ENCODE measurements at regions not wholly inside any gene's neighbourhood (a gene's known extent, or its start where the extent isn't known, plus 50 kb on each side); places are given as distances from the start of the nearest gene placed in this dataset.

DNA sequence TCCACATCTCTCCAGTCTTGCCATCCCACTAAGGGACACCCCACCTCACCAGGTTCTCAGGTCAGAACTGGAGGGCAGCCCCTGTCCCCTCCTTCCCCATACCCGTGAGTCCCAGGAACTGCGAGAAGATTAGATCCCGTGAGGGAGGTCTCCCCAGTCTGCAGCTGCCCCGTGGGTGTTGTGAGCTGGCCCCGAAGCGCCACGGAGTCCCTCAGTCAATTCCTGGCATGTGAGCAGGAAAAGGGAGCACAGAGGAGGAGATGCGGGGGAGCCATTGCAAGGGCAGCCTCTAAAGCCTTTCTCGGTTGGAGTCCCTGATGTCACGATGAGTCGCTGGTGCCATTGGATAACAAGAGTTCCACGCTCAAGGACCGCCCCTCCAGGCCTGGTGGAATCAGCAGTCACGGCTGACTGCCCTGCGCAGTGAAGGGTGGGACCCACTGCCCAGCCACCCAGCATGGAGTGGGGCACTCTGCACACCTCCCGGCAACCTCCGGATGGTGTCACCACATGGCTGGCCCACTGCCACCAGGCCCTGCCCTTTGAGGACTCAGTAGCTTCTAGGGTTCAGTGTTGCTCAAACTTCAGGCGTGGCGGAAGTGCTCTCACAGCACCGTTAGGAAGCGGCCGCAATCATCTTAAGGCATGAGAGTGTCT, 434.9 kb upstream of the MYT1L start:
- no peak for DNase-seq (ENCODE audit: low read depth in 3 of 3)

DNA sequence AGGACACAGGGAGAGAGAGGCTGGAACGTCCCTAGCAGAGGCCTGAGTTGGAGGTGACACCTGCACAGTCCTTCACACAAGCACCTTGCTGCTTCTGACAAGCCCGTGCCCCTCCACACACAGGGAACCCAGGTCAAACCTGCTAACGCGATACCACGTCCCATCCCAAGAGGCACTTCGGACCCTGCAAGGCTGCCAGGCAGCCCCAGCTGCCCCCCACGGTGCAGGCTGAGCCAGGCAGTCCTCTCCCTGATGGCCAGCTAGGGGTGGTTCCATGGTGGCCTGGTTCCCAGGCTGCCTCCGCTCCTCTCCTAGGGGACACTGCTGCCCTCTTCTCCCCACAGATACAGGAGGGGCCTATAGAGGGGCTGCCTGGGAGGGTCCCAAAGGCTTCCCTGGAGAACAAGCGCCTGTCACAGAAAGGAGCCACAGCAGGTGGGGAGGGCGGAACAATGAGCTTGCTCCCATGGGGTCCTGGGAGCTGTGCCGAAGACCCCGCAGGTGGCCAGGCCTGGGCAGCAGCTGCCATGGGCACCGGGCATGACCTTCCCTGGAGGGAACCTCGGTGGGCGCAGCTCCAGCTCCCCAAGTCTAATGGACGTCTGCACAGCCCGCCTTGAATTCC, 434.2 kb upstream of the MYT1L start:
- no peak for DNase-seq (ENCODE audit: low read depth in 3 of 3)

DNA sequence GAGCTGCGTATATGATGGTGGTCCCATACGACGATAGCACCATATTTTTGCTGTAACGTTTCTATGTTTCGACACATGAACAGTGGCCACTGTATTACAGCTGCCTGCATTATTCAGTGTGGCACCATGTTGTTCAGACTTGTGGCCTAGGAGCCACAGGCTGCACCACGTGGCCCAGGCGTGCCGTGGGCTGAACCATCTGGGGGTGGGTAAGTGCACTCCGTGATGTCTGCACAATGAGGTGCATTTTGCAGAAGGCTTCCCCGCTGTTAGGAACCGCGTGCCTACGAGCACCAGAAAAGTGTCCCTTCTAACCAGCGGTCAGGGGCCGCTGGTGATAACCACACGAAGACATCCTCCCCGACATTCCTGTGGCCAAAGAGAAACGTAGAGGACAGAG, 433.7 kb upstream of the MYT1L start:
- DNase-seq (ENCODE audit: low read depth in 3 of 3) = no peak

DNA sequence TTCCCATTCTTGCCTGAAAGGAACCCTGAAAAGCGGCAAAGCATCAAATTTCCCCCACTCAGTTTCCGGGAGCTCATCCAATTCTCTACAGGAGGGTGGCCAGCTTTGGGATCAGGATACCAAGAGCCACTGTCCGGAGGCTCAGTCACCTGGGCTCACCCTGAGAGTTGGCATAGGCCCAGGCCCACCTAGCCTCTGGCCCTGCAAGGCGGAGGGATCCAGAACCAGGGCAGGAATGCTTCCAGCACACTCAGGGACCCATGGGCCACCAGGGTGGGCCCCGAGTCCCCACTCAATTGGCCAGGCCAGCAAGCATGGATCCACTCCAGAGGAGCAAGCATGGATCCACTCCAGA, 432.9 kb upstream of the MYT1L start:
- no peak for DNase-seq (ENCODE audit: low read depth in 3 of 3)

DNA sequence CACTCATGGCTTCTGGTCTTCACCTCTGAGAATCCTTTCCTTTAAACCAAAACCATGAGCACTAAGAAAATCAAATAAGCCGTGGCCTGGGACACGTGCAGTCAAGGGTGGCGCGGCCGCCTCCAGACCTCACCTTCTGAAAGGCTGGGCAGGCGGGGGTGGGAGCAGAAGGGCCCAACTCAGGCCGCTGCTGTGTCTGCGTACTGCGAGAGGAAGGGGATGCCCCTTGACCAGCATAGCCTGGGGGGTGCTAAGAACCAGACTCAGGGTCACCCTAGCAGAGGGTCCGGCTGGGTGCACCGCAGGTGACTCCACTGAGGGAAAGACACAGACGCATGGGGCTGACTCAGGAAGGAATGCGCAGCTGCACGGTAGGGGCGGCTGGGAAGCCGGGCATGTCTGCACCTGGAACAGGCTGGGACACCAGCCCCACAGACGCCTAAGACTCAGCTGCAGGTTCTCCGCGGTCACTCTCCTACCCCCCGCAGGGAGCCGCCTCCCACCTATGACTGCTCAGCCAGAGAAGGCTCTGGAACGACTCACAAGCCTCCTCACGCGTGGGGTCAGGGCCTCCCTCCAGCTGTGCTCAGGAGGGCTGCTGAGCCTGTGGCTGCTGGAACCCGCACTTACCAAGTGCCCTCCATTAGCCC, 432.4 kb upstream of the MYT1L start:
- no peak for DNase-seq (ENCODE audit: low read depth in 3 of 3)

DNA sequence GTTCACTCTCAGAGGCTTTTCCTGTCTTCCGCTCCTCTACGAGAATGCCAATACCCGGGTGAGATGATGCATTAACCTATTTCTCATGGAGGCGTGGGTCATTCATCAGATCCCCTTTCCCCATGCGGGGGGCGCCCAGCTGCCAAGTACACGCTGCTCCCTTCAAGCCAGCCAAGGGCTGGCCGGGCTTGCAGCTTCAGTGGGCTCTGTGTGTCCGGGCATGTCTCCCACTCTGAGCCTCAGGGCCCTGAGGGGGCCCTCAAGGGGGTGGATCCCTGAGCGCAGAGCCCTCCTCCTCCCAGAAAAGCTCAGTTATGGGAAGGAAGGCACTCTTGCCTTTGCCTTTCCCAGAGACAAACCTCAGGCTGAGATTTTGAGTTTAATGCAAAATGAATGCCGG, 431.8 kb upstream of the MYT1L start:
- DNase-seq (ENCODE audit: low read depth in 3 of 3) = no peak

DNA sequence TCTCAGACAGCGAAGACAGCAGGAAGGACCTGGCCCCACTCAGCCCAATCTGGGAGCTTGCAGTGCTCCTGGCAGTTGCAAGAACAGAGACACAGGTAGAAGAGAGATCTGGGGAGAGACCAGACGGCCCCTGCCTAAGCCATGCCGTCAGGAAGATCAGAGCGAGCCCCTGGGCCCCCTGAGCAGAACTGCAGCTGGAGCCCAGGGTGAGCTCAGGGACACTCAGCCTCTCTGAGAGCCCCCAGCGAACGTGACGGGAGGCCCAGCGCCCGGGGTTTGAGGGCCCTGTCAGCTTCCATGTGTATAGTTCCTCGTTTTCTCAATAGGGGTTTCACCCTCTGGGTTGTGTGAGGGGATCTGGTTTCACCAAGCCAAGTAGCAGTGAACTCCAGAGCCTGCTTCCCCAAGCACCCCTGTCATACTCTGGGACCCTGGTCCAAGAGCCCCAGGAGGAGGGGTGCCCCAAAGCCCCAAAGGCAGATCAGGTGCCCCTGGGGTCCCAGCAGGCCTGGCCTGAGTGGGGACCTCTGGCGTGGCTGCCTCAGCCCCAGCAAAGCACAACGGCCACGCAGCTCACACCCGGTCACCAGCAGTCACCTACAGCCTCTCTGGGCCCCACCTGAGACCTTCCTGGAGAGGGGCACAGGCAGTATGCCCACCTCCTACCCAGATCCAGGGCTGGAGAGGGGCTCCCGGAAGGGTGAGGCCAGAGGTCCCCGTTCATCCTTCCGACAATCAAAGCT, 431.3 kb upstream of the MYT1L start:
- no peak for DNase-seq (ENCODE audit: low read depth in 3 of 3)

DNA sequence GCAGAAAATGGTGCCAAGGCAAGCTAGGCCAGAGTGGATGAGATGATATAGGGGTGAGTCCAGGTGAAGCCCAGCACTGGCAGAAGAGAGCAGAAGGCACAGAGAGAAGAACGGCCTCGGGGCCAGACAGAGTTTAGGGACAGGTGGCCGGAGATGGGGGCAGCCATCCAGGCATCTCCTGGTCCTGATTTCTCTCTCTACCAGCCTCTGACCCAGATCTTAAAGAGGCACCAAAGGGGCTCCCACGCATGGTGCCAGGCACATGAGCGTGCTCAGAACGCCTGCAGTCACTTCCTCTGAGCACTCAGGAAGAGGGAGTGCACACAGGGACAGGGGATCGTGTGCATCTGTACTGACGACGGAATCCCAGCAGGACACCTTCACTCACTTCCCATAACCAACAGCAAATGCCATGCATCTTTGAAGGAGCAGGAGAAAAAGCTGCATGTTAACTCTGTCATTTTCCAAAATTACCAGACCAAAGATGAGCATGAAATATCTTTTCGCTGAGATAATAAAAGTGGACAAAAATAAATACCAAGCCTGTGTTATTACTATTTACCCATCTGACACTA, 427.8 kb upstream of the MYT1L start:
- DNase-seq (ENCODE audit: low read depth in 3 of 3) = no peak

DNA sequence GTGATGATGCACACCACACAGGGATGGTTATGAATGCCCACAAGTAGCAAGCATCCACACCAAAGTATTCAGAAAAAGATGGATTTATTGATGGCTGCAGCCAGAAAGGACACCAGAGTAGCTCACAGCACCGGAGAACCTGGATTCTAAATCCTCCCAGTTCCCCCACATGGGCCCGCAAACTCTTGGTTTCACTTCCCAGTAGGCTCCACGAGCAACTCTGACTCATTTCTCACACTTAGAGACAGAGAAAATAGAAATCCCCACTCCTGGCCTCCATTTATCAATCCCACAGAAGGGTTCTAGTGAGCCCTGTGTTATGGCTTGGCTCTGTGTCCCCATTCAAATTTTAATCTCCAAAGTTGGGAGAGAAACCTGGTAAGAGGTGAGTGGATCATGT, 426.7 kb upstream of the MYT1L start:
- no peak for DNase-seq (ENCODE audit: low read depth in 3 of 3)

DNA sequence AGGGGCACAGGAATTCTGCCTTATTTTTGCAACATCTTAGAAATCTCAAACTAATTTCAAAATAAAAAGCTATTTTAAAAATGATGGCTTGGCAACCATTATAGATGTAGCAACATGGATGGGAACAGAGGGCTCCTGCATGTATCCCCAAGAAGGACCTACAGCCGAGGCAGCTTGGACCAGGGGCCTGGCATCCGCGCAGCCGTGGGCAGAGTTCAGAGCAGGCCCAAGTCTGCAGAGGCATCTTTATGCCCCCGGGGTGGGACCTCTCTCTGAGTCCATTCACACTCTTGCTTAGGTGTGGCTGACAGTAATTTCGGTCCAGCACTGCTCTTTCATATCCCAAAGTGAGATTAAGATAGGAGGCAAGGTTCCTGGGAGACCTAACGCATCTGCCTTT, 425.8 kb upstream of the MYT1L start:
- no peak for DNase-seq (ENCODE audit: low read depth in 3 of 3)

DNA sequence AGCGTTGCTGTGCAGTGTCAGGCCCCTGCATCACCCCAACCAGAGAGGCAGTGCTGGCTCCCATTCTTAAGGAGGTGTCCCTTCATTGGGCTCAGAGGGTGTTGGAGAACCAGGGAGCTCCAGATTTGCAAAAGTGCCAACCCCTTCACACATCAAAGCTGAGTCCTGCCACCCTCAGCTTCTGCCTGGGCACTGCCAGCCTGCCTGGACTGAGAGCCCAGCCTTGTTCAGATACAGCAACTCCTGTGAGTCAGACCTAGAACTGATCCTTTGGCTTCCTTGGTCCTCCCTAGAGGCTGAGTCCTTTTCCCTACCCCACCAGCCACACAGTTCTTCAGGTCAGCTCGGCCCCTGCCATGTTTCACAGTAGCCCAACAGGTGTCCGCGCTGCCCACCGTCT, 424.9 kb upstream of the MYT1L start:
- no peak for DNase-seq (ENCODE audit: low read depth in 3 of 3)

DNA sequence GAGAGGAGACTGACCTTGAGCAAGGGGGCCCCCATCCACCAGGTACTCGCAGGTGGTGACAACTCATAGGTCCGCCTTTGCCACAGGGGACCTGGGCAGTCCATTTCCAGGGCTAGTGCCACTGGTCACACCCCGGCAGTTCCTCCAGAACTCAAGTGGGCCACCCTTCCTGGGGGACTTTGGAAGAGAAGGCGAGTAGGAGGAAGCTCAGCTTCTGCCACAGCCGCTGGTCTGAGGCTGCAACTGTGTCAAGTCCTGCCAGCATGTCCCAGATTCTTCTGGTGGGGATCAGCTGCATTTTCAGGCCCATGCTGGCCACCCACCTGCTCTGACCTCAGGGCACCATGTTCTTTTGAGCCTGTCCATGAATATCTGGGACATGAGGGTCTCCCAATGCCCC, 423.9 kb upstream of the MYT1L start:
- DNase-seq (ENCODE audit: low read depth in 3 of 3) = no peak

DNA sequence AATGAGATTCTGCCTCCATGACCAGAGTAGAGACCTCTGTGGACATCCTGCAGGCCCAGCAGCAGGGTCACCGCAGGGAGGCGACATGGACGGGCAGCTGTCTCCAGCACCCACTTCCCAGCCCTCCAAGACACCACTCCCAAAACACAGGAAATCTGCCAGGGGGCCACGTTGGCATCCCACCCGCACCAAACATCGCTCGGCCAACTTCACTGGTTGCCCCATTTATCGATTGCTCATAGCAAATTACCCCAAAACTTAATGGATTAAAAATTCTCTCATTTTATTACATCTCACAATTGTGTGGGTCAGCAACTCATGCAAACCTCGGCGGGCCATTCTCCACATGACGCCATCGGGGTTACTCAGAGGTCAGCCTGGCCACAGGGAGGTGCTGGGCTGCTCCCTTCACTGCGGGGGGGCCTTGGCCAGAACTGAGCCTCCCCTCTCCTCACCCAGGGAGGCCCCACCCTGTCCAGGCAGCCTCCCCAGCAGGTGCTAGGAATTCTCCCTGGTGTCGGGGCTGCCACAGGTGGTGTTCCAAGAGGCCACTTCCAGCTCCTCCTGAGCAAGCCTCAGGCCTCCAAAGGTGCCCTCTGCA, 420.7 kb upstream of the MYT1L start:
- DNase-seq (ENCODE audit: low read depth in 3 of 3) = no peak

DNA sequence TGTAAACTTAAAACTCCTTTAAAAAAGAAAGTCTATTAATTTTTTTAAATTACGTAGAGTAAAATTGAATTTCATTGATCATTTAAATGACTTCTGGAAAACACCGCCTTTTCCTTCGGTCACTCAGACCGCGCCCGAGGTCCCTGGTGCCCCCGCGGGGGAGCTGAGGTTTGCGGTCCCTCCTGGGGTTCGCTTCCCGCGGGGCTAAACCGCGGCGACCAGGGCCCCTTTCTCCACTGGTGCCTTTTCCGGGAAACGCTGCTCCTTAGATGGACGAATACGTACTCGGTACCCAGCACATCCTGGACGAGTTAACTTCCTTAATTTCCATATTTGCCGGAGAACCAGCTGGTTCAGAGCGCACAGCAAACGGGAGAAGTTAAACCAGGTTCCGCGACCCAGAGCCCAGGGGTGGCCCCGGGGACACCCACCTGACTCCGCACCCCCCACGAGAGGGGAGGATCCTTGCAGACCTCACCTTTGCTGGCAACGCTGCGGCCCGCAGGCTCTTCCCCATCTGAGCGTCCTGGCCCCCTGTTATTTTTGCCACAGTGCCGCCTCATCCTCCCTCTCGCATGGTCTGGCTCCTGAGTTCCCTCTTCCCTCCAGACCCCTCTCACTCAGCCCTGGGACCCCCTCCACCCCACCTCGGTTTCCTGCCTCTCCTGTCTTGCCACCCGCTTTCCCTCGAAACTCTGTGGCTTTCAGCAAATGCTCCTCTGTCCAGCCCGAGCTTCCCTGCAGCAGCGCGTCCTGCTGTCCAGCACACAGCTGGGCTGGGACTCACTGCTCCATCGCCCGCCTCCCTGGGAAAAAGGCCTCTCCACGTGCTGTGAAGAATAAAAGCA, 420.0 kb upstream of the MYT1L start:
- no peak for DNase-seq (ENCODE audit: low read depth in 3 of 3)

DNA sequence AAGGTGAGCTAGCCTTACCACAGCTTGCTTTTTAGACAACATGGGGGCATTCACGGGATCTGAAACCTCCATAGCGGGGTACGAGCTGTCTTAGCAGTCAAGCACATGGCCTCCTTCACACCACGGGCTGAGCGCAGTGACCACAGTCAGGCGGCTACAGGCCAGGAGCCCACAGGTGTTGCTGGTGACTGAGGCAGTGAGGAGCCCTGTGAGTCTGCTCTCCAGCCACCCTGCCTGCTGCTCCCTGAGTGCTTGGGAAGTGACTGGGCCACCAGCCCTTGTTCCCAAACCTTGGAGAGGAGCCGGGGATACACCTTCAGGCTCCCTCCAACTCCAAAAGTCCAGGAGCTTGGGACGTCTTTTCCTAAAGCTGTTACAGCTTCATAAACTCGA, 418.1 kb upstream of the MYT1L start:
- no peak for DNase-seq (ENCODE audit: low read depth in 3 of 3)

DNA sequence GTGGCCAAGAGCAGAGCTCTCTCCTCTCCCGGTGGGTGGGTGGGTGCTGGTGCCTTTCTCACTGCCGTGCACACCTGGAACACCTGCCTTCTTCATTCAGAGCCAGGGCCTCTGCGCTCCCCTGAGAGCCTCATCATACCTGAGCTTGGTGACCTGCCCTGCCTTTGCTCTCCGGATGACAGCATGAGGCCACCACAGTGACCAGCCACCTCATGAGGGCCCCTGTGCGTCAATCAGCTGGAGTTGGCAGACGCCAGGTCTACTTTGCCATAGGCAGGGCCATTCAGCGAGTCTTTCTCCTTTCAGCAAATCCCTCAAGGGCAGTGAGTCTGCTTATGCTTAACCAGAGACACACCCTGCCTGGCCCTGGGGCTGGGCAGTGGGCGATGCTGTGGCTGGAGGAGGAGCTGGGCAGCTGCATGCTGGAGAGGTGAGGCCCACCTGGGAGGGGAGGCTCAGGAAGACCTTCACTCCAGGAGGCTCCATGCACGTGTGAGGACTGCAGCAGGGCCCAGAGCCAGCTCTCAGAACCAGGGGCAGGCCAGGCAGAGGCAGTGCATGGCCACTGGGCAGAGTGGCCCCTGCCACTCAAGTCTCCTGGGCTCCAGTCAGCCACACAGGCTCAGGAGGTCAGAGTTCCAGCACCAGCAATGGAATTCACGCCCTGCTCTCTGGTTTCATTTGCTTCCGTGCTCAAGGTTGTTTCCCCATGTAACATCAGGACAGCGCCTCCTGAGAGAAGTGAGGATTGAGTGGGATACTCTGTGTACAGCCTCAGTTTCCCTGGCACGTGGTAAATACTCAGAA, 417.5 kb upstream of the MYT1L start:
- no peak for DNase-seq (ENCODE audit: low read depth in 3 of 3)

DNA sequence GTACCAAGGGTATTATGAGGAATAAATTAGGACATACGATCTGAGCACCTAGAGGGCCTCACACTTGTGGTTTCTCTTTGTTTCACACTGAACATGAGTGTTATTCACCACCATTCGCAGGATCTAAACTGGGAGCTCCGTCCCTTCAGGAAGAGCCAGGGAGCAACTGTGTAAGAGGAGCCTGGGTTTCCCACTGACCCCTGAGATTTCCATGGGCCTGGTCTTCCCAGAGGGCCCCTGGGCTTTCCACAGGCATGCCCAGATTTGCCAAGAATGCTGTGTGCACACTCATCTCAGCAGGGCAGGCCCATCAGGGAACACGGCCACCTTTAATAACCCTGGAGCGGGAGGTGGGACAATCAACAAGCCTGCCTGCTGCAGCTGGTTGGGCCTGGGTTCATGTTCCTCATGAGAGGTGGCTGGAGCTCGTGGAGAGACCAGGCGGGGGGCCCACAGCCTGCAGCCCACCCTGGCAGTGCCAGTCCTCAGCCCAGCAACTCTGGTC, 416.8 kb upstream of the MYT1L start:
- no peak for DNase-seq (ENCODE audit: low read depth in 3 of 3)

DNA sequence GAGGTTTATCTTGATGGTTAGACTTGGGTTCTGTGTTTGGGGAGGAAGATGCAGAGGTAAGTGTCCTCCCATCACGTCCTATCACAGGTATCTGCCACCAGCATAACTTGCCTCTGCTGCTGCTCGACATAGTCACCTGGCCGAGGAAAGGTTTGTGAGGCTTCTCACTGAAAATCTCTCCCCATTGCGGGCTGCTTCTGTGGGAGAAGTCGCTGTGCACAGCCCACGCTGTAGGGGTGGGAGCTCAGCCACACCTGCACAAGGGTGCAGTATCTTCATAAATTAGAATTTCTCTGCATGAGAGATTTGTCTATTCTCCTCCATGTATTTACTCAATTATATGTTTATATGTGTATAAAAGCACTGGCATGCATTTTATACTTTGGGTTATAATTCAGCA, 415.7 kb upstream of the MYT1L start:
- DNase-seq (ENCODE audit: low read depth in 3 of 3) = no peak

DNA sequence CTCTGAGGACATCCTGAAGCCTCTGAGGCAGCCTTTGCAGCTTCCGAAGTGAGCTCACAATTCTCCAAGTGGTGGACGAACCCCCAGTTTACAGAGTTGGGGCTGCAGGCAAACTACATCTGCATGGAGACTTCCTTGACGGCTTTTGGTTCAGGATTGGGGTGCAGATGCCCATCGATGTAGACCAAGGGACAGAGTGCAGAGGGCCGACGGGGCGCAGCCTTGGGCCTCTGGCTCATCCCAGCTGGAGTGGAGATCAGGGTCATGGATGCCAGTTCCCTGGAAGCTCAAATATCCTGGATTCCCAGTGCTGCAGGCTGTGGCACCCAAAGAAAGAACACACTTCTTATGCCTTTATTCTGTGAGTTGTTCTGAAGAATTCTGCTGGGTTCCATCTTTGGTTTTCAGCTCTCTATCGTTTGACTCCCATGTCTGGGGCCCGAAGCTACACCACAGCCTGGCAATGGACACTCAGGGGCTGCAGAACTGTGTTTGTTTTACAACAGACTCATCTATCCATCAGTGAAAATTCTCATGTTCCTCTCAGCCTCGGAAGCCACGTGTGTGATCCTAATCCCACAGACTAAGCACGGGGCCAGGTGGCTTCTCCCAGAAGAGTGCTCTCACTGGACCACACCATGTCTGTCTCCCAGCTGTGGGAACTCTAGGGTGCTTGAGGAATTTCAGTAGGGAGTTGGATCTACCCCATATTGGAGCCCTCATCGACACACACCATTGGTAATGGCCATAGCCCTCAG, 414.1 kb upstream of the MYT1L start:
- DNase-seq (ENCODE audit: low read depth in 3 of 3) = no peak
